CD8-positive, alpha-beta memory T cell (primary cell): ENCODE measurements at regions not wholly inside any gene's neighbourhood (a gene's known extent, or its start where the extent isn't known, plus 50 kb on each side); places are given as distances from the start of the nearest gene placed in this dataset.

Experiments
- CTCF ChIA-PET: fragments of 350-600 bp; sonication (Branson Sonifier 250); formaldehyde crosslinking; loops from one replicate; lab custom pipeline; 2021; ENCODE audit warnings: antibody characterized with exemption; lab: Charles Lee
- POLR2A ChIA-PET: fragments of 350-600 bp; sonication (Branson Sonifier 250); formaldehyde crosslinking; loops from one replicate; lab custom pipeline; 2021; ENCODE audit warnings: antibody characterized with exemption; lab: Charles Lee
- DNase-seq, 5 donors: peaks; one replicate each; pipeline versions ENCODE4 v3.0.0 to v3.0.0-alpha.2; 2020 to 2022; ENCODE audit warnings: mixed read lengths in 1 of 5
- H3K27ac ChIP-seq: one replicate; pipeline ENCODE4 v1.7.0; 2013; ENCODE audit warnings: low read depth, mild to moderate bottlenecking, low read length, moderate library complexity
- H3K27me3 ChIP-seq: 2 replicates; pipeline ENCODE4 v1.7.0; 2013; ENCODE audit warnings: low read length, mild to moderate bottlenecking; ENCODE audit not compliant: insufficient read depth, poor library complexity, severe bottlenecking
- H3K36me3 ChIP-seq: 2 replicates; pipeline ENCODE4 v1.7.0; 2013; ENCODE audit warnings: mild to moderate bottlenecking, low read length, moderate library complexity; ENCODE audit not compliant: insufficient read depth
- H3K4me1 ChIP-seq: 2 replicates; pipeline ENCODE4 v1.7.0; 2013; ENCODE audit warnings: mild to moderate bottlenecking, low read length, moderate library complexity; ENCODE audit not compliant: insufficient read depth
- H3K4me3 ChIP-seq: 2 replicates; pipeline ENCODE4 v1.7.0; 2013; ENCODE audit warnings: mild to moderate bottlenecking, low read length
- H3K9me3 ChIP-seq: 2 replicates; pipeline ENCODE4 v1.7.0; 2013; ENCODE audit warnings: mild to moderate bottlenecking, low read length
- H3K27ac Mint-ChIP-seq, 8 donors: one replicate each; pipeline ENCODE4 v1.8.0; 2020 to 2021; ENCODE audit warnings: mixed read lengths in 8 of 8, mild to moderate bottlenecking in 6 of 8, inconsistent platforms in 3 of 8, moderate library complexity in 3 of 8
- H3K27me3 Mint-ChIP-seq, 2 donors: one replicate each; pipeline ENCODE4 v1.8.0; 2020 to 2021; ENCODE audit warnings: mixed read lengths in 2 of 2, mild to moderate bottlenecking in 1 of 2, moderate library complexity in 1 of 2
- H3K36me3 Mint-ChIP-seq, 3 donors: one replicate each; pipeline ENCODE4 v1.8.0; 2020 to 2021; ENCODE audit warnings: mixed read lengths in 3 of 3, inconsistent platforms in 1 of 3, mild to moderate bottlenecking in 1 of 3
- H3K4me1 Mint-ChIP-seq, 3 donors: one replicate each; pipeline ENCODE4 v1.8.0; 2020 to 2021; ENCODE audit warnings: mixed read lengths in 3 of 3, inconsistent platforms in 1 of 3, mild to moderate bottlenecking in 1 of 3
- H3K4me3 Mint-ChIP-seq, 7 donors: one replicate each; pipeline ENCODE4 v1.8.0; 2020 to 2021; ENCODE audit warnings: mixed read lengths in 7 of 7, mild to moderate bottlenecking in 6 of 7, moderate library complexity in 4 of 7, inconsistent platforms in 2 of 7
- H3K9me3 Mint-ChIP-seq, 5 donors: one replicate each; pipeline ENCODE4 v1.8.0; 2020 to 2022; ENCODE audit warnings: mixed read lengths in 5 of 5, mild to moderate bottlenecking in 3 of 5, moderate library complexity in 2 of 5, inconsistent platforms in 1 of 5

- no peaks in the 10 kb centered on the region for H3K36me3 Mint-ChIP-seq
- DNase-seq, result no peak
- H3K4me3 Mint-ChIP-seq, result no peak overlapping the region
- H3K27ac ChIP-seq, result no peak overlapping the region
- H3K9me3 Mint-ChIP-seq, result peaks cover 0 to 2% (median 0%) of the 10 kb centered on the region in 5 donors
- H3K4me1 ChIP-seq, result no peaks in the 10 kb centered on the region
- H3K4me3 ChIP-seq, result no peak overlapping the region
- no peaks in the 10 kb centered on the region for H3K4me1 Mint-ChIP-seq
- no peaks in the 10 kb centered on the region for H3K27me3 ChIP-seq
- peaks cover 3 to 4% of the 10 kb centered on the region in 2 donors for H3K27me3 Mint-ChIP-seq
- no peaks in the 10 kb centered on the region for H3K9me3 ChIP-seq
- ChIA-PET POLR2A (no interaction called here), CTCF (no interaction called here)
- H3K36me3 ChIP-seq, result no peaks in the 10 kb centered on the region
- no peak overlapping the region for H3K27ac Mint-ChIP-seq
Measured at GRCh38 chr1:115893545-115893944, 52.6 kb upstream of the NHLH2 start.

GRCh38 chr1:115898020-115898419, 57.1 kb upstream of the NHLH2 start:
- H3K36me3 Mint-ChIP-seq, result no peaks in the 10 kb centered on the region
- H3K27ac Mint-ChIP-seq, result no peak overlapping the region
- ChIA-PET POLR2A (no interaction called here), CTCF (no interaction called here)
- H3K4me1 ChIP-seq, result no peaks in the 10 kb centered on the region
- no peak for DNase-seq
- no peak overlapping the region for H3K4me3 ChIP-seq
- no peak overlapping the region for H3K4me3 Mint-ChIP-seq
- no peaks in the 10 kb centered on the region for H3K36me3 ChIP-seq
- peaks cover 4 to 14% of the 10 kb centered on the region in 2 donors for H3K27me3 Mint-ChIP-seq
- no peaks in the 10 kb centered on the region for H3K9me3 ChIP-seq
- no peaks in the 10 kb centered on the region for H3K4me1 Mint-ChIP-seq
- no peak overlapping the region for H3K27ac ChIP-seq
- peaks cover 0 to 2% (median 0%) of the 10 kb centered on the region in 5 donors for H3K9me3 Mint-ChIP-seq
- no peaks in the 10 kb centered on the region for H3K27me3 ChIP-seq

GRCh38 chr1:115900856-115901255, 59.9 kb upstream of the NHLH2 start:
- CTCF ChIA-PET, result no interaction called here
- Mint-ChIP-seq H3K27me3 (peaks cover 6 to 24% of the 10 kb centered on the region in 2 donors), H3K4me1 (no peaks in the 10 kb centered on the region), H3K9me3 (peaks cover 0 to 2% (median 0%) of the 10 kb centered on the region in 5 donors), H3K4me3 (no peak overlapping the region), H3K27ac (no peak overlapping the region), H3K36me3 (no peaks in the 10 kb centered on the region)
- H3K9me3 ChIP-seq, result no peaks in the 10 kb centered on the region
- no peak for DNase-seq
- H3K4me3 ChIP-seq, result no peak overlapping the region
- H3K4me1 ChIP-seq, result no peaks in the 10 kb centered on the region
- H3K27me3 ChIP-seq, result no peaks in the 10 kb centered on the region
- POLR2A ChIA-PET, result no interaction called here
- H3K36me3 ChIP-seq, result no peaks in the 10 kb centered on the region
- no peak overlapping the region for H3K27ac ChIP-seq

- no peak overlapping the region for H3K4me3 Mint-ChIP-seq
- no peak overlapping the region for H3K4me3 ChIP-seq
- ChIA-PET CTCF (no interaction called here), POLR2A (no interaction called here)
- H3K4me1 Mint-ChIP-seq, result no peaks in the 10 kb centered on the region
- H3K4me1 ChIP-seq, result no peaks in the 10 kb centered on the region
- no peak overlapping the region for H3K27ac Mint-ChIP-seq
- H3K9me3 ChIP-seq, result no peaks in the 10 kb centered on the region
- no peaks in the 10 kb centered on the region for H3K9me3 Mint-ChIP-seq
- no peak for DNase-seq
- no peaks in the 10 kb centered on the region for H3K27me3 ChIP-seq
- H3K27me3 Mint-ChIP-seq, result peaks cover 4 to 31% of the 10 kb centered on the region in 2 donors
- H3K27ac ChIP-seq, result no peak overlapping the region
- no peaks in the 10 kb centered on the region for H3K36me3 Mint-ChIP-seq
- no peaks in the 10 kb centered on the region for H3K36me3 ChIP-seq
Measured at GRCh38 chr1:115906627-115907026, 65.7 kb upstream of the NHLH2 start.

- Mint-ChIP-seq H3K27me3 (peaks cover 4 to 29% of the 10 kb centered on the region in 2 donors), H3K9me3 (no peaks in the 10 kb centered on the region), H3K4me1 (no peaks in the 10 kb centered on the region), H3K4me3 (no peak overlapping the region), H3K27ac (no peak overlapping the region), H3K36me3 (no peaks in the 10 kb centered on the region)
- no peak for DNase-seq
- no peaks in the 10 kb centered on the region for H3K27me3 ChIP-seq
- ChIA-PET CTCF (no interaction called here), POLR2A (no interaction called here)
- H3K27ac ChIP-seq, result no peak overlapping the region
- H3K9me3 ChIP-seq, result no peaks in the 10 kb centered on the region
- no peaks in the 10 kb centered on the region for H3K36me3 ChIP-seq
- no peak overlapping the region for H3K4me3 ChIP-seq
- H3K4me1 ChIP-seq, result no peaks in the 10 kb centered on the region
Measured at GRCh38 chr1:115907092-115907491, 66.2 kb upstream of the NHLH2 start.

GRCh38 chr1:115908565-115909274, 67.6 kb upstream of the SLC22A15 start:
- Histone ChIP-seq H3K36me3 (no peaks in the 10 kb centered on the region), H3K4me1 (no peaks in the 10 kb centered on the region), H3K9me3 (no peaks in the 10 kb centered on the region), H3K27ac (no peak overlapping the region), H3K27me3 (no peaks in the 10 kb centered on the region), H3K4me3 (no peak overlapping the region)
- no peak for DNase-seq
- Mint-ChIP-seq H3K36me3 (no peaks in the 10 kb centered on the region), H3K27ac (no peak overlapping the region), H3K9me3 (no peaks in the 10 kb centered on the region), H3K4me1 (no peaks in the 10 kb centered on the region), H3K4me3 (no peak overlapping the region), H3K27me3 (peaks cover 4 to 30% of the 10 kb centered on the region in 2 donors)
- ChIA-PET POLR2A (no interaction called here), CTCF (no interaction called here)

- H3K36me3 ChIP-seq, result no peaks in the 10 kb centered on the region
- no peak overlapping the region for H3K4me3 ChIP-seq
- Mint-ChIP-seq H3K4me1 (no peaks in the 10 kb centered on the region), H3K9me3 (no peaks in the 10 kb centered on the region), H3K27me3 (peaks cover 4 to 30% of the 10 kb centered on the region in 2 donors), H3K36me3 (no peaks in the 10 kb centered on the region), H3K4me3 (no peak overlapping the region), H3K27ac (no peak overlapping the region)
- POLR2A ChIA-PET, result interaction anchor here (1.1 kb wide), 1 partner anchor 10 kb away, joined by 3 read pairs; no protein-coding TSS in a partner anchor
- H3K4me1 ChIP-seq, result no peaks in the 10 kb centered on the region
- H3K27ac ChIP-seq, result no peak overlapping the region
- DNase-seq, result no peak
- H3K9me3 ChIP-seq, result no peaks in the 10 kb centered on the region
- CTCF ChIA-PET, result no interaction called here
- no peaks in the 10 kb centered on the region for H3K27me3 ChIP-seq
Measured at GRCh38 chr1:115910231-115910630, 66.1 kb upstream of the SLC22A15 start.

GRCh38 chr1:115911294-115911693, 65.0 kb upstream of the SLC22A15 start:
- Mint-ChIP-seq H3K27ac (no peak overlapping the region), H3K27me3 (peaks cover 4 to 22% of the 10 kb centered on the region in 2 donors), H3K36me3 (no peaks in the 10 kb centered on the region), H3K4me3 (no peak overlapping the region), H3K4me1 (no peaks in the 10 kb centered on the region), H3K9me3 (no peaks in the 10 kb centered on the region)
- Histone ChIP-seq H3K4me1 (no peaks in the 10 kb centered on the region), H3K4me3 (no peak overlapping the region), H3K36me3 (no peaks in the 10 kb centered on the region), H3K27ac (no peak overlapping the region), H3K27me3 (no peaks in the 10 kb centered on the region), H3K9me3 (no peaks in the 10 kb centered on the region)
- no peak for DNase-seq
- CTCF ChIA-PET, result no interaction called here
- POLR2A ChIA-PET, result no interaction called here
